Astrocyte (in vitro differentiated cells and primary cell): ENCODE measurements at regions not wholly inside any gene's neighbourhood (a gene's known extent, or its start where the extent isn't known, plus 50 kb on each side); places are given as distances from the start of the nearest gene placed in this dataset.

Experiments
- DNase-seq: peaks from one replicate; pipeline ENCODE4 v3.0.0-alpha.2; 2010; ENCODE audit warnings: low read depth
- FAIRE-seq: peaks from 2 replicates; lab custom pipeline; 2011; peaks lifted over from hg19 to GRCh38; lab: Jason Lieb, UNC
- H2AFZ ChIP-seq: 2 replicates; pipeline ENCODE4 v1.6.0; 2012; ENCODE audit warnings: low read depth, low read length, inconsistent platforms
- H3K27ac ChIP-seq: 2 replicates; pipeline ENCODE4 v1.5.1; 2011; ENCODE audit warnings: low read depth, low read length, inconsistent platforms
- H3K27me3 ChIP-seq: 2 replicates; pipeline ENCODE4 v1.6.0; 2011; ENCODE audit warnings: low read length, inconsistent platforms; ENCODE audit not compliant: insufficient read depth
- H3K36me3 ChIP-seq: 2 replicates; pipeline ENCODE4 v1.5.1; 2011; ENCODE audit warnings: low read length, inconsistent platforms; ENCODE audit not compliant: insufficient read depth
- H3K4me1 ChIP-seq: 2 replicates; pipeline ENCODE4 v1.5.1; 2011; ENCODE audit warnings: low read length, inconsistent platforms; ENCODE audit not compliant: insufficient read depth
- H3K4me2 ChIP-seq: 2 replicates; pipeline ENCODE4 v1.6.0; 2012; ENCODE audit warnings: low read length, inconsistent platforms
- H3K4me3 ChIP-seq: 2 replicates; pipeline ENCODE4 v1.5.1; 2011; ENCODE audit warnings: low read depth, mild to moderate bottlenecking, low read length, inconsistent platforms; ENCODE audit not compliant: insufficient read depth
- H3K79me2 ChIP-seq: 2 replicates; pipeline ENCODE4 v1.6.0; 2012; ENCODE audit warnings: mild to moderate bottlenecking, low read length, inconsistent platforms; ENCODE audit not compliant: insufficient read depth
- H3K9ac ChIP-seq: 2 replicates; pipeline ENCODE4 v1.6.0; 2012; ENCODE audit warnings: mild to moderate bottlenecking, low read length, inconsistent platforms
- H3K9me3 ChIP-seq: 2 replicates; pipeline ENCODE4 v1.5.1; 2012; ENCODE audit warnings: low read depth, mild to moderate bottlenecking, low read length, inconsistent platforms; ENCODE audit not compliant: insufficient read depth
- H4K20me1 ChIP-seq: 2 replicates; pipeline ENCODE4 v1.6.0; 2012; ENCODE audit warnings: low read length, inconsistent platforms; ENCODE audit not compliant: insufficient read depth
- H3K27ac Mint-ChIP-seq: one replicate; pipeline ENCODE4 v1.8.0; 2021; ENCODE audit warnings: mild to moderate bottlenecking, mixed read lengths; ENCODE audit not compliant: unreplicated experiment
- H3K27me3 Mint-ChIP-seq: one replicate; pipeline ENCODE4 v1.8.0; 2021; ENCODE audit warnings: low read depth, mixed read lengths; ENCODE audit not compliant: unreplicated experiment
- H3K36me3 Mint-ChIP-seq: one replicate; pipeline ENCODE4 v1.8.0; 2021; ENCODE audit warnings: low read depth, mixed read lengths; ENCODE audit not compliant: unreplicated experiment
- H3K4me1 Mint-ChIP-seq: one replicate; pipeline ENCODE4 v1.8.0; 2021; ENCODE audit warnings: low read depth, mixed read lengths; ENCODE audit not compliant: unreplicated experiment
- H3K4me3 Mint-ChIP-seq: one replicate; pipeline ENCODE4 v1.8.0; 2021; ENCODE audit warnings: mild to moderate bottlenecking, moderate library complexity, mixed read lengths; ENCODE audit not compliant: unreplicated experiment
- H3K9me3 Mint-ChIP-seq: one replicate; pipeline ENCODE4 v1.8.0; 2021; ENCODE audit warnings: mild to moderate bottlenecking, mixed read lengths; ENCODE audit not compliant: unreplicated experiment
- EZH2 ChIP-seq: IDR thresholded peaks from 2 replicates; pipeline ENCODE4 v1.6.1; 2012; ENCODE audit warnings: mild to moderate bottlenecking, low read length, inconsistent platforms; ENCODE audit not compliant: insufficient read depth
- TF ChIP-seq, protein P1 (sequence below): IDR thresholded peaks from 2 replicates; pipeline ENCODE4 v1.5.1; 2011; ENCODE audit warnings: low read depth, mild to moderate bottlenecking, inconsistent platforms, low read length, moderate library complexity; ENCODE audit not compliant: insufficient read depth

DNA sequence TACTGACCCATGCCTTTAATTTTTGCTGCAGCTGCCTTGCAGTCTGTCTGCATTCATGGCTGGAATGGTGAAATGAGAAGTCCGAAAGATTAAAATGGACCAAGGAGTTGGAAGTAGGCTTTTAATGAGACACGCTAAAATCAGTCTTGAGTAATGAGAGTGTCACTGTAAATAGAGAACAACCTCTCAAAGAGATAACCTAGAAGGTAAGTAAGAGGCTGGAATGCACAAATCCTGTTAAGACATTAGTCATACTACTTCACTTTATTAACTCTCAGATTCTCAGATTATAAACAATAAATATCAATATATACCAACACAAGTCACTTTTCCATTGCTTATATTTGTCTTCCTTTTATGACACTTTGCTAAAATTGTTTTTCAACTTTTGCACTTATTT, 880.6 kb upstream of the C9orf72 start:
- no peak overlapping the region for H3K4me3 ChIP-seq
- H3K27ac Mint-ChIP-seq: no peak overlapping the region
- no peak overlapping the region for H3K4me3 Mint-ChIP-seq
- no peaks in the 10 kb centered on the region for H3K79me2 ChIP-seq
- no peaks in the 10 kb centered on the region for H3K27me3 Mint-ChIP-seq
- no peak overlapping the region for H3K27ac ChIP-seq
- no peaks in the 10 kb centered on the region for H3K36me3 Mint-ChIP-seq
- H3K9ac ChIP-seq: no peak overlapping the region
- H4K20me1 ChIP-seq: no peaks in the 10 kb centered on the region
- FAIRE-seq (no peak), DNase-seq (no peak)
- no peaks in the 10 kb centered on the region for H3K4me1 Mint-ChIP-seq
- H3K4me1 ChIP-seq: no peaks in the 10 kb centered on the region
- no peak overlapping the region for H3K4me2 ChIP-seq
- H3K9me3 Mint-ChIP-seq: no peaks in the 10 kb centered on the region
- H2AFZ ChIP-seq: no peak overlapping the region
- no peaks in the 10 kb centered on the region for H3K36me3 ChIP-seq
- no peak for TF ChIP-seq EZH2
- TF ChIP-seq, protein P1, sequence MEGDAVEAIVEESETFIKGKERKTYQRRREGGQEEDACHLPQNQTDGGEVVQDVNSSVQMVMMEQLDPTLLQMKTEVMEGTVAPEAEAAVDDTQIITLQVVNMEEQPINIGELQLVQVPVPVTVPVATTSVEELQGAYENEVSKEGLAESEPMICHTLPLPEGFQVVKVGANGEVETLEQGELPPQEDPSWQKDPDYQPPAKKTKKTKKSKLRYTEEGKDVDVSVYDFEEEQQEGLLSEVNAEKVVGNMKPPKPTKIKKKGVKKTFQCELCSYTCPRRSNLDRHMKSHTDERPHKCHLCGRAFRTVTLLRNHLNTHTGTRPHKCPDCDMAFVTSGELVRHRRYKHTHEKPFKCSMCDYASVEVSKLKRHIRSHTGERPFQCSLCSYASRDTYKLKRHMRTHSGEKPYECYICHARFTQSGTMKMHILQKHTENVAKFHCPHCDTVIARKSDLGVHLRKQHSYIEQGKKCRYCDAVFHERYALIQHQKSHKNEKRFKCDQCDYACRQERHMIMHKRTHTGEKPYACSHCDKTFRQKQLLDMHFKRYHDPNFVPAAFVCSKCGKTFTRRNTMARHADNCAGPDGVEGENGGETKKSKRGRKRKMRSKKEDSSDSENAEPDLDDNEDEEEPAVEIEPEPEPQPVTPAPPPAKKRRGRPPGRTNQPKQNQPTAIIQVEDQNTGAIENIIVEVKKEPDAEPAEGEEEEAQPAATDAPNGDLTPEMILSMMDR: no peak
- no peaks in the 10 kb centered on the region for H3K27me3 ChIP-seq
- no peaks in the 10 kb centered on the region for H3K9me3 ChIP-seq

DNA sequence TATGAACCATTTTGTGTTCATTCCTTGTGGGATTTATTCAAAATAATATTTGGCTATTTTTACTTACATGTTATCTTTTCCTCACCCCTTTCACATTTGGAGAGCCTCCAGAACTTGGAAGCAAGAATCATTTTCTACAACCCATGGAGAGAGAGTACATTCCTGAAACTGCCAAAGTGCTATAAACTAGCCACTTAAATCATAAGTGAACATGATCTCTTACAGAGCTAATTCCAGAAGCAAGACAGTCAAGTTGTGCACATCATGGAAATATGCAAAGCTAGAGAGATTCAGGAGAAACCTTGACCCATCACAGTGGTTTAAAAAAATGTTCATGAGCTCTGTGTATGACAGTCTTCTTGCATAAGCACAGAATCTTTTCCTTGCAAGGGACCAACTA, 883.6 kb upstream of the C9orf72 start:
- no peak overlapping the region for H3K9ac ChIP-seq
- no peaks in the 10 kb centered on the region for H4K20me1 ChIP-seq
- H3K4me2 ChIP-seq: no peak overlapping the region
- Mint-ChIP-seq H3K27me3 (no peaks in the 10 kb centered on the region), H3K9me3 (no peaks in the 10 kb centered on the region), H3K27ac (no peak overlapping the region), H3K36me3 (no peaks in the 10 kb centered on the region), H3K4me3 (no peak overlapping the region), H3K4me1 (peaks cover 6% of the 10 kb centered on the region)
- no peak for TF ChIP-seq EZH2
- TF ChIP-seq, protein P1: no peak
- no peaks in the 10 kb centered on the region for H3K4me1 ChIP-seq
- no peak overlapping the region for H2AFZ ChIP-seq
- H3K79me2 ChIP-seq: no peaks in the 10 kb centered on the region
- no peak for FAIRE-seq
- no peaks in the 10 kb centered on the region for H3K9me3 ChIP-seq
- no peaks in the 10 kb centered on the region for H3K36me3 ChIP-seq
- H3K27ac ChIP-seq: no peak overlapping the region
- no peaks in the 10 kb centered on the region for H3K27me3 ChIP-seq
- no peak for DNase-seq
- H3K4me3 ChIP-seq: no peak overlapping the region

DNA sequence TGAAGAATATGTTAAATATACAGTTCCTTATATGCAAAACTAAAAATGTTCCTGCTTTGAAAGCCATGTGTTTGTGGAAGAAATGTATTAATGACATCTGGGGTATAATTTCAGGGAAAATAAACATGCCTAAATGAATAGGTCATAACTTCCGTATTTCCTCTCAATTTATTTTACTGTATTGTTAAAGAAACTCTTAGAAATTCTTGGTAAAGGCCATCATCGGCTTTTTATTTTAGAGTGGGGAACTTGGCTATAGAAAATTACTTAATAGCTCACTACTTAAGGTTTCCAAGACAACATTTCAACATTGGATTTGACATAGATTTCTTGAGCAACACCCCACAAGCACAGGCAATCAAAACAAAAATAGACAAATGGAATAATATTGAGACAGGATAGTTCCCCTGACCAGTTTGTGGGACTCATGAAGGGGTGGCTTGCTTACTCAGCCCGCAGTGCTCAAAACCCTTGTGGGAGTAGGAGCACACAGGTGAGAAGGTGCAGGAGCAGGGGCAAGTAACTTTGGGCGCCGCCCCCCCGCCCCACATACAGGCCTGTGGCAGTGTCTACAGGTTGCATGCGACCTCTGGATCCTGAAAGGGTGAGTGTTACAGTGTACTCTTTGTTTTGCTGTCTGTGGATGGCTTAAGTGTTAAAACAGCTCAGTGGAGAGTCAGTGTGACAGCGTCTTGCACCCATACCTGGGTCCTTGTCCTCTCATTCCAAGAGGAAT, 891.4 kb upstream of the C9orf72 start:
- peaks cover 1% of the 10 kb centered on the region for H3K9me3 Mint-ChIP-seq
- TF ChIP-seq EZH2: no peak
- TF ChIP-seq, protein P1: no peak

More for the DNA sequence above, 891.4 kb upstream of the C9orf72 start:
- H3K4me3 ChIP-seq: no peak overlapping the region
- FAIRE-seq (no peak), DNase-seq (no peak)
- no peaks in the 10 kb centered on the region for H4K20me1 ChIP-seq
- H3K4me1 ChIP-seq: no peaks in the 10 kb centered on the region
- no peaks in the 10 kb centered on the region for H3K36me3 ChIP-seq
- peaks cover 6% of the 10 kb centered on the region for H3K4me1 Mint-ChIP-seq
- no peaks in the 10 kb centered on the region for H3K36me3 Mint-ChIP-seq
- no peaks in the 10 kb centered on the region for H3K9me3 ChIP-seq
- no peak overlapping the region for H3K27ac Mint-ChIP-seq
- H3K79me2 ChIP-seq: no peaks in the 10 kb centered on the region
- H3K27ac ChIP-seq: no peak overlapping the region
- no peak overlapping the region for H3K9ac ChIP-seq
- H3K27me3 ChIP-seq: no peaks in the 10 kb centered on the region
- no peak overlapping the region for H3K4me2 ChIP-seq
- no peak overlapping the region for H2AFZ ChIP-seq
- H3K4me3 Mint-ChIP-seq: no peak overlapping the region
- H3K27me3 Mint-ChIP-seq: no peaks in the 10 kb centered on the region
